ENCODE measurements at regions not wholly inside any gene's neighbourhood (a gene's known extent, or its start where the extent isn't known, plus 50 kb on each side); places are given as distances from the start of the nearest gene placed in this dataset.

- TF ChIP-seq ZNF274 (IDR thresholded peaks at IDR 0.05; ENCODE audit: low read depth, low read length) (no peak), YY1 (IDR thresholded peaks at IDR 0.05; ENCODE audit: insufficient read depth, insufficient read length) (no peak)
Observed at GRCh38 chr6:79833264-79833963, 113.9 kb downstream of the ELOVL4 start.

Measured in NT2/D1 (cell line).